COLO668 (cell line): ENCODE measurements at regions not wholly inside any gene's neighbourhood (a gene's known extent, or its start where the extent isn't known, plus 50 kb on each side); places are given as distances from the start of the nearest gene placed in this dataset.

ENCODE experiments used
- DNase-seq: peaks from one replicate; lab custom pipeline; 2025; ENCODE audit not compliant: unreplicated experiment; lab: John Stamatoyannopoulos, UW

- no peak for DNase-seq
Measured at GRCh38 chr3:116927918-116928317, 218.3 kb downstream of the TUSC7 start.

DNA sequence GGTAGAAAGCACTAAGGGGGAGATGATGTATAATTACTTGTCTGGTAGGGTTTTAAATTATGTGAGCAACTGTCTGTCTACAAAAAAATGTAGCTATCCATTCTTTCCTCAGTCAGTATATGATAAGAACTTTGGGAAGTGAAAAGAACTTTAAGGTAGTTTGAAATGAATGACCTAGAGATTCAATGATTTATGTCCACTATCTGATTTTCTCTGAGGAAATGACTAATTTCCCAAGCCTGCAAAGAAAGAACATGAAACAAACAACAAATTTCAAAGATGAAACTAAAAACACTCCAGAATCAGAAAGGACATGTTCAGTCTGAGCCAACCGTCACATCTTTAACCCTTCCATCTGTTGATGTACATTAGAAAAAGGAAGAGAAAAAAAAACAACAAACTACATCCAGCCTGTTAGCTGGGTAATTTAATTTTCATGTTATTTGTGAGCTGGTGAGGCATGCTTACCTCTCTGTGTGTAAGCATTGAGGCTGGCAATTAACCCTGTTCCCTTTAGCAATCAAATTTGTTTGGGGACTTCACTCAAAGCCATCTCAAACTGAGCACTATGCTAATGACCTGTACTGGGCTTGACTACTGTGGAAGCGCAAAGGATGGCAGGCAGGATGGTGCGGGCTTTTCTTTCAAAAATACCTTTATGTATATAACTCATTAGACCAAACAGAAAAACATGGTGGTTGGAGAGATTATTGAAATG is 220.1 kb downstream of the TUSC7 start:
- no peak for DNase-seq

DNA sequence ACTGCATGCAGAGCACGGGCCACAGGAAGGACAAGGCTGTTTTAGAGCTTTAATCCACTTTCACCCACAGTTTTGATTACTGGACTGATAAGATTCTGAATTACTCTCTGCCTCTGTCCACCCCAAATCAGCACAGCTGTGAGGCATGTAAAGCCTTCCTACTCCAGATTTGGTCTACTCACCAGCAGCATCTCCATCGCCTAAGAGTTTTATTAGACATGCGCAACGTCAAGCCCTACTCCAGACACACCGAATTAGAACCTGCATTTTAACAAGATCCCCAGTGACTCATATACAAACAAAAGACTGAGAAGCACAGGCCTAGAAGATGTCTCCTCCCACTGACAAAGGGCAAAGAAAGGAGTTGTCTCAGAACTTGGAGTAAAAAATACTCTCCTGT is 221.2 kb downstream of the TUSC7 start:
- DNase-seq: no peak

GRCh38 chr3:116939091-116939490 is 229.5 kb downstream of the TUSC7 start:
- DNase-seq: no peak

- no peak for DNase-seq
Measured at GRCh38 chr3:116939550-116939949, 230.0 kb downstream of the TUSC7 start.

DNA sequence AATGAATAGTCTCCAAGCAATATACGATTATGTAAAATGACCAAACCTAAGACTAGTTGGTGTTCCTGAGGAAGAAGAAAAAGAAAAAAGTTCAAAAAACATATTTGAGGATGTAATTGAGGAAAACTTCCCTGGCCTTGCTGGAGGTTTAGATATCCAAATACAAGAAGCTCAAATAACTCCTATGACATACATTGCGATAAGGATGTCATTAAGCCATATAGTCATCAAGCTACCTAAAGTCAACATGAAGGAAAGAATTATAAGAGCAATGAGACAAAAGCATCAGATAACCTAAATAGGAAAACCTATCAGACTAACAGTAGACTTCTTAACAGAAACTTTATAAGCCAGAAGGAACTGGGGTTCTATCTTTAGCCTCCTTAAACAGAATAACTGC is 231.1 kb downstream of the TUSC7 start:
- no peak for DNase-seq

DNA sequence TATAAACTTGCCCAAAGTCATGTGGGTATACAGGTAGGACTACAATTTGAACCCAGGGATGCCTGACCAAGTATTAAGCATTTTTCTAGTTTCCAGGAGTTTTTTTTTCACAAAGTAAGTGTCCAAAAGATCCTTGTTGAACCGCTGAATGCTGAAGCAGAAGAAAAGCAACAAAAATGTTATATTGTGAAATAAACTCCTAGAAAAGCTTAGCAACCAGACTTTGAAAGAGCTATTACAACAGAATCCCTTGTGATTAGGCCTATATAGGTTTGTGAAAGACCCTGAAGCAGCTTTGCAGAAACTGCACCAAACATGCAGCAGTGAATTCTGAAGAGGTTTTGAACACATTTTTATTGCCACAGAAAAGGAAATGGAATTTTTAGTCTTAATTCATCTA is 236.8 kb downstream of the TUSC7 start:
- no peak for DNase-seq

DNA sequence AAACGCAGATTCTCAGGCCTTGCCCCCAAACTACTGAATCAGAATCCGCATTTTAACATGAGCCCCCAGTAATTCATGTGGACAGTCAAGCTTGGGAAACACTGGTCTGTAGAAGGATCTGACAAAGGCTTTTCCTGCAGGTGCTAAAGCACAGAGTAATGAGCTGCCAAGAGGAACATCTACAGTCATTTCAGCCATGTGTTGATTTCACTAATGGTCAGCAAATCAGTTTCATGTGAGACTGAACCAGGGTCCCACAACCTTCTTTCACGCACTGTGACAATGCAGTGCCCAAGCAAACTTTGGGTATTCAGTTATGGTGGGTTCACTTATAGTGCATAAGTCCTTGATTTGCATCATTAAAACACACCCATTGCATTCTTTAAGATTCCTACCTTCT is 237.6 kb downstream of the TUSC7 start:
- no peak for DNase-seq

DNA sequence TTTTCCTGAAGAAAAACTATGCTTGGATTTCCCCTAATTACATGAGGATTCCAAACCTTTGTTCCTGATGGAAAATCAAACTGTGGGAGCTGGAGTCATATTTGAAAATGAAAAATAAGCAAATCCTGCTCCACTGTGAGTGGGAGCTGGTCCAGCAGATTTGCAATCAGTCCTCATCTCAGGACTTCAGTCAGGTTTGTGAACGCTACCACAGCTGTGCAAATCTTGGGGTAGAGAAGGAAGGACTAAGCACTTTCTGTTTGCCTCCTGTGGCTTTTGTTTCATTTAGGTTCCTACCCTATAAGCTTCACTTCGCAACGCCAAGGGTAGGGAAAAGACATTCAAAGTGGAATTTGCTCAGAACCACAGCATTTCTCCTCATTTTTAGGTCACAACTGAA is 238.2 kb downstream of the TUSC7 start:
- DNase-seq: no peak

DNA sequence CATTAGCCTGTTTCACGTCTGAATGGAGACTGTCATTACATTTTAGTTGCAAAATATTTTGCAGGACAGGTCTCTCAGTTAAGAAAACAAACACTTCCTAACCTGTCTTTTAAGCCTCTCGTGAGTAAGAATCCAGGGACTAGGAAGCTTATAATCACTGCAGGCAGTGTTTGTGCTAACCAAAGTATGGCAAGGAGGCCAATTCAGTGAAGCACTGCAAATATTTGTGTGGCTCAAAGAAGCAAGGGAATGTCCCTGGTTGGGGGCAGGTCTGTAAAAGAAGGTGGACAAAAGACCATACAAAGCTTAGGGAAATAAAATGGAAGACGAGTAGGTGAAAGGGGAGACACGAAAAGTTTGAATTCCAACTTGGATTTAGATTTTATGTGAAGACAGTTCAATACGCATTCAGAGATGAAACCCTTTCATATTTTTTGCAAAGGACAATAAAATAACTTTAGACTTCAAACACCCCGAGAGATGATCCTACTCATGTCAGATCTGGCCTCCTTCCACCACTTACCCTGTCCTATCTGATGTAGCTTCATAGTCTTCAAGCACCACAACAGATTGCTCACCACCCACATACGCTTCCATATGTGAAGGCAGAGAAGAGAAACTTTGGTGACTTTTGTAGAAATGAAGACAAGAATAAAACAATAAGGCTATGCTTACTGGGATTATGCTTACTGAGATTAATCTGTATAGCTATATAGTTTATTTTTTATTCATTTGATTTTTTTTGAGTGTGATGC is 240.9 kb downstream of the TUSC7 start:
- DNase-seq: no peak

GRCh38 chr3:116951610-116952009 is 242.0 kb downstream of the TUSC7 start:
- DNase-seq: no peak

DNA sequence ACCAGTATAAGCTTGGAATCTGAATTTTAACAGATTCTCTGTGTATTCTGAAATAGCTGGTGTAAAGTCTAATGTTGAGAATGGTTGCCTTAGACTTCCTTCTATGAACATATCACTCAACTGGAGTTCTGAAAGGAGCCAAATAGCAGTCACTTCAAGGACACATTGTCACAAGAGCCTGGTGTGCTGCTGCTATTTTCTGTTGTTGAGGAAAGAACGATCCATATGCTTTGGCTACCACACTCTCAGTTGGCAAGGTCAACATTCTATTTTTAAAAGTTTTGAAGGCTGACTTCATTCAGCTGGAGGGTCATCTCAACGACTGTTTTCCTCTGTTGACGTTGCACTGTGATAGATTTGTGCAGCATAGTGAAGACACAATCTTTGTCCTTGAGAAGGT is 248.7 kb downstream of the TUSC7 start:
- DNase-seq: no peak

DNA sequence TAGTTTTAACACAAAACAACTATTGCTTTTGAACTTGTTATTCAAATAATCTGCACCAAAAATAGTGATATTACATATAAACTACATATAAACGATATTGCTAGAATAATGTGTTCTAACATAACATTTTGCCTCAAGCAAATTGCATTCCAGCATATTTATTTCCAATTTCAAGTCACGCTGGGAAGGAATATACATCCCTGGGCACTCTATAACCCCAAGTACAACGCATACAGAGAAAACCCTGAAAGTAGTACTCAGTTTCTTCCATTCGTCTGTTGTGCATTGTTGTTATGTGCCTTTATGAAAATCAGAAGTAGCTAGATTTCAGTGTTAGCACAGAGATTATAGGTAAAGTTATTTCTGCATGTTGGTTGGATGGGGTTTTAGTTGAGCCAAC is 251.5 kb downstream of the TUSC7 start:
- DNase-seq: no peak

GRCh38 chr3:116963802-116964201 is 254.2 kb downstream of the TUSC7 start:
- DNase-seq: no peak

- no peak for DNase-seq
Measured at GRCh38 chr3:116966649-116967048, 257.1 kb downstream of the TUSC7 start.

DNA sequence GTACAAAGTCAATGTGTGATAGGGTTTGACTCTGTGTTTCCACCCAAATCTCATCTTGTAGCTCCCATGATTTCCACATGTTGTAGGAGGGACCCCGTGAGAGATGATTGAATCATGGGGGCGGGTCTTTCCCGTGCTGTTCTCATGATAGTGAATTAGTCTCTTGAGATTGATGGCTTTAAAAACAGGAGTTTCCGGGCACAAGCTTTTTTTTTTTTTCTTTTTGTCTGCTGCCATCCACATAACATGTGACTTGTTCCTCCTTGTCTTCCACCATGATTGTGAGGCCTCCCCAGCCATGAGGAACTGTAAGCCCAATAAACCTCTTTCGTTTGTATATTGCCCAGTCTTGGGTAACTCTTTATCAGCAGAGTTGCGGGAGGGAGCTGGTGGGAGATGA is 259.6 kb downstream of the TUSC7 start:
- DNase-seq: no peak

DNA sequence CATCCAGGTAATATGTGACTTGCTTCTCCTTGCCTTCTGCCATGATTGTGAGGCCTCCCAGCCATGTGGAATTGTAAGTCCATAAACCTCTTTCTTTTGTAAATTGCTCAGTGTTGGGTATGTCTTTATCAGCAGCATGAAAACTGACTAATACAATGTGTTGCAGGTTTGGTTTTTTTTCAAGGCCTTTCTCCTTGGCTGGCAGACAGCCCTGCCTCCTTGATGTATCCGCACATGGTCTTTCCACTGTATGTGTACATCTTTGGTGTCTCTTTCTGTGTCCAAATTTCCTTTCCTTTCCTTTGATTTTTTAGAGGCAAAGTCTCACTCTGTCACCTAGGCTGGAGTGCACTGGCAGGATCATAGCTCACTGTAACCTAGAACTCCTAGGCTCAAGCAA is 260.1 kb downstream of the TUSC7 start:
- DNase-seq: no peak

- DNase-seq: no peak
Measured at GRCh38 chr3:116971531-116971930, 262.0 kb downstream of the TUSC7 start.

- no peak for DNase-seq
Measured at GRCh38 chr3:116974702-116975101, 265.1 kb downstream of the TUSC7 start.

DNA sequence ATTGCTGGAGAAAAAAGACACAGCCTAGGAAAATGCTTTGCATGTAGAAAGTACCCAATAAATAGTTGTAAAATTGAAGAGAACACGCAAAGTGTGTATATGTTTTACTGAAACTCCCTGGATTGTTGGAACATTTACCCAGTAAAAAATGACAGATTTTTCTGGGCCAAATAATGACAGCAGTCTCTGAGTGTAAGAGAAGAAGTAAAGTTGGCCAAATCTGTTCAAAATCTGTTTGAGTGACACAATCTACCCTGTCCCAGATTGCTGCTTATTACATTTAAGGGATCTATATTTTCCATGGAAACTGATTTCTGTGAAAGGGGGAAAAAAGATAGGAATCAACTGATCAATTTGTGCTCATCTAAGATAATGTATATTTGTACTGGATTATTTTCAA is 267.9 kb downstream of the TUSC7 start:
- no peak for DNase-seq

GRCh38 chr3:116980099-116980498 is 270.5 kb downstream of the TUSC7 start:
- DNase-seq: no peak

DNA sequence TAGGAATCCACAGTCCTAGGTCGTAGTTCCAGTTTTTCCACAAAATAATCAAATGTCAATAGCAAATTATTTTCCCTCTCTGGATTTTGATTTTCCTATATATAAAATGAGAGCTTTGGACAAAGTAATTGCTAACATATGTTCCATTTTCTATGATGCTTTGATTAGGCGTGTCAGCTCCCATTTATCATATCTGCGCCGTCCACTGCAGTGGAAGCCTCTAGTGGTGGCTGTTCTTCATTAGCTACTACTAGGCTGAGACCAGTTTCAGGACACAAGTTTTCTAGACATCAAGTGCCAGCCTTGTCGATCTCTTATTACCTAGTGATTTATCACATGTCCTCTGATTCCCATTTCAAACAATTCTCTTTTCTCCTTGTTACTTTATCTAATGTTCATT is 271.5 kb downstream of the TUSC7 start:
- DNase-seq: no peak

DNA sequence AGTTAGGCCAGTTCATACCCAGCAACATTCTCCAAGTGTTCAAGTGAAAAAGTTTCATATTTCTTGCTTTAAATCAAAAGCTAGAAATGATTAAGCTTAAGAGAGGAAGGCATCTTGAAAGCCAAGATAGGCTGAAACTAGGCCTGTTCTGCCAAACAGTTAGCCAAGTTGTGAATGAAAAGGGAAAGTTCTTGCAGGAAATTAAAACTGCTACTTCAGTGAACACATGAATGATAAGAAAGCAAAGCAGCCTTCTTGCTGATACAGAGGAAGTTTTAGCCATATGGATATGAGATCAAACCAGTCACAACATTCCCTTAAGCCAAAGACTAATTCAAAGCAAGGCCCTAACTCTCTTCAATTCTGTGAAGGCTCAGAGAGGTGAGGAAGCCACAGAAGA is 274.7 kb downstream of the TUSC7 start:
- DNase-seq: no peak
